C4-2B (cell line): ENCODE measurements at regions not wholly inside any gene's neighbourhood (a gene's known extent, or its start where the extent isn't known, plus 50 kb on each side); places are given as distances from the start of the nearest gene placed in this dataset.

Experiments used
- H3K27ac ChIP-seq: fragments of 450-650 bp; 2 replicates; pipeline ENCODE4 v1.5.1; 2017
- CTCF ChIP-seq: fragments of 450-650 bp; conservative IDR thresholded peaks from 2 replicates; pipeline ENCODE4 v1.5.1; 2017; ENCODE audit warnings: mild to moderate bottlenecking
- ZFX ChIP-seq: fragments of 450-650 bp; IDR thresholded peaks from 2 replicates; pipeline ENCODE4 v1.6.1; 2017

- no peak overlapping the region for H3K27ac ChIP-seq
- TF ChIP-seq CTCF (no peak), ZFX (no peak)
Measured at GRCh38 chr4:141457653-141458052, 178.7 kb upstream of the IL15 start.

GRCh38 chr4:141458501-141458900, 177.9 kb upstream of the IL15 start:
- no peak overlapping the region for H3K27ac ChIP-seq
- TF ChIP-seq CTCF (no peak), ZFX (no peak)

GRCh38 chr4:141459020-141459419, 177.4 kb upstream of the IL15 start:
- TF ChIP-seq CTCF (no peak), ZFX (no peak)
- no peak overlapping the region for H3K27ac ChIP-seq

DNA sequence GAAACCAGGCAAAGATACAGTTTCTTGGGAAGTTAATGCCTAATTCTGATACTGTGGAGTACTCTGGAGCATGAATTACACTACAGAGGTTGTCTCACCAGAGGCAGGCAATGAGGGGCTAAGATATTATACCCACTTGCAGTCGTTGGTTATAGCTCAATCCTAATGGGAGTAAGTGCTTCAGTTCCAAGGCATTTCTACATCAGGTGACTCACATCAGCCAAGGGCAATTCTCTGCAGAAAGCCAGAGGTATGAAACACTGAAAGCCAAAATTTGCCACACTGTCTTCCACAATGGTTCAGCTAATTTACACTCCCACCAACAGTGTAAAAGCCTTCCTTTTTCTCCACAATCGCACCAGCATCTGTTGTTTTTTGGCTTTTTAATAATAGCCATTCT, 174.0 kb upstream of the IL15 start:
- no peak overlapping the region for H3K27ac ChIP-seq
- TF ChIP-seq CTCF (no peak), ZFX (no peak)

DNA sequence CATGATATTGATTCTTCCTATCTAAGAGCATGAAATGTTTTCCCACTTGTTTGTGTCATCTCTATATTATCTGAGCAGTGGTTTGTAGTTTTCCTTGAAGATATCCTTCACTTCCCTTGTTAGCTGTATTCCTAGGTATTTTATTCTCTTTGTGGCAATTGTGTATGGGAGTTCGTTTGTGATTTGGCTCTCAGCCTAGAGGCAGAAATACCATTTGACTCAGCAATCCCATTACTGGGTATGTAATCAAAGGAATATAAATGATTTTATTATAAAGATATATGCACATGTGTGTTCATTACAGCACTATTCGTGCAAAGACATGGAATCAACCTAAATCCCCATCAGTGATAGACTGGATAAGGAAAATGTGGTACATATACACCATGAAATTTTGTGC, 172.7 kb upstream of the IL15 start:
- TF ChIP-seq ZFX, result no peak
- TF ChIP-seq CTCF, result no peak
- H3K27ac ChIP-seq, result no peak overlapping the region

- no peak for TF ChIP-seq ZFX
- no peak overlapping the region for H3K27ac ChIP-seq
Measured at GRCh38 chr4:141464366-141464765, 172.0 kb upstream of the IL15 start.

GRCh38 chr4:141465171-141465570, 171.2 kb upstream of the IL15 start:
- TF ChIP-seq CTCF, result no peak
- TF ChIP-seq ZFX, result no peak
- no peak overlapping the region for H3K27ac ChIP-seq

GRCh38 chr4:141467225-141467624, 169.2 kb upstream of the IL15 start:
- no peak for TF ChIP-seq CTCF
- TF ChIP-seq ZFX, result no peak
- H3K27ac ChIP-seq, result no peak overlapping the region
